Suppressor macrophage (primary cell): ENCODE measurements at regions not wholly inside any gene's neighbourhood (a gene's known extent, or its start where the extent isn't known, plus 50 kb on each side); places are given as distances from the start of the nearest gene placed in this dataset.
"Not testable (repeated sequence)": the region's sequence is repeated elsewhere in the genome, so short reads cannot be mapped to it uniquely, and the experiment has no call there.

Experiments
- DNase-seq, 4 experiments: peaks; one replicate each; pipeline ENCODE4 v3.0.0-alpha.2; 2020 to 2022

DNA sequence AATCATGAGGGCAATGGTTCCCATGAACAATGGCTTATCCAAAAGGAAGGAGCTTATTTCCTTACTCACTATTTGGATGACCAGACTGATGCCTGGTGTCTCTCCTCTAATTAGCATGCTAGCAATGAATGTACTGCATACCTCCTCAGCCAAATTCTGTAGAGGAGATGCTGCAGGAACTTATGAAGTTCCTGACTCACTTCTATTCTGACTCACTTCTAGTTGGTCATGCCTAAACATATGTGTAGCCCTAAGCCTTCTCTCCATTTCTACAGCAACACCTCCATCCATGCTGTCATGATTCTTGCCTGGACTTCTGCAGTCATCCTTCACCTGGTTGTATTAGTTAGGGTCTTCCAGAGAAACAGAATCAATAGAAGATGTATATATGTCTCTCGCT lies 59.9 kb upstream of the MRPS9 start:
- no peak for DNase-seq

DNA sequence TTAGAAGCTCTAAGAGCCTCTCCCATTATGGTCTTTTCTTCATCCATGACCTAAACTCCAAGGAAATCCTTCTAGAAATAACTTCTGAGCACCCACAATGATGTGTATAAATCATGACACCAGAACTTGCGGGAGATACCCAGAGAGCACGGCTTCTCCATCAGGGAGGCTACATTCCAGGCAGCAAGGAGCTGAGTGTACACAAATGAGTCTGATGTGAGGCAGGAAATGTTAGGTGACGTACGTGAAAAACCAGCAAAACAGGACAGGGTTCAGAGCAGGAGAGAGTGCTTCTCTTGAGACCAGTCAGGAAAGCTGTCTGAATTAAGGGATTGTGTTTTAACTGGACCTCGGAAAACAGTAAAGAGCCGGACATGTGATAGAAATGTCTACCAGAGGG lies 58.1 kb upstream of the MRPS9 start:
- DNase-seq: not testable (repeated sequence)

DNA sequence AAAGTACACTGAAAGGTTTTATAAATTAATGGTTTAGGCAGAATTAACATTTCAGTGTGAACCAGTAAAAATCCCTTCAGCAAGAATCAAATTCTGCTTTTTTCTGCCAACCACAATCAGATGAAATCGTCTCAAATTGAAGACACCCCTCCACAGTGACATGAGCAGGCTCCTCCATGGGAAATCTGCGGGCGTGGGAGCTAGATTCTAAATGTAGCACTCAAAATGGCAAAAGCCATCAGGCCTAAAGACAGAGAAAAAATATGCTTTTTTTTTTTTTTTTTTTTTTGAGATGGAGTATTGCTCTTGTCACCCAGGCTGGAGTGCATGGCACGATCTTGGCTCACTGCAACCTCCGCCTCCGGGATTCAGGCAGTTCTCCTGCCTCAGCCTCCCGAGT lies 55.8 kb upstream of the MRPS9 start:
- no peak for DNase-seq
